Activated CD4-positive, alpha-beta T cell treated with anti-CD3 and anti-CD28 coated beads for 4 hours (primary cell): ENCODE measurements at regions not wholly inside any gene's neighbourhood (a gene's known extent, or its start where the extent isn't known, plus 50 kb on each side); places are given as distances from the start of the nearest gene placed in this dataset.
"Not testable (repeated sequence)": the region's sequence is repeated elsewhere in the genome, so short reads cannot be mapped to it uniquely, and the experiment has no call there.

Source experiments
- DNase-seq, 2 donors: peaks; one replicate each; pipeline ENCODE4 v3.0.0-alpha.2; 2020

GRCh38 chr12:46990211-46990610 lies 89.2 kb upstream of the PCED1B start:
- no peak for DNase-seq

DNA sequence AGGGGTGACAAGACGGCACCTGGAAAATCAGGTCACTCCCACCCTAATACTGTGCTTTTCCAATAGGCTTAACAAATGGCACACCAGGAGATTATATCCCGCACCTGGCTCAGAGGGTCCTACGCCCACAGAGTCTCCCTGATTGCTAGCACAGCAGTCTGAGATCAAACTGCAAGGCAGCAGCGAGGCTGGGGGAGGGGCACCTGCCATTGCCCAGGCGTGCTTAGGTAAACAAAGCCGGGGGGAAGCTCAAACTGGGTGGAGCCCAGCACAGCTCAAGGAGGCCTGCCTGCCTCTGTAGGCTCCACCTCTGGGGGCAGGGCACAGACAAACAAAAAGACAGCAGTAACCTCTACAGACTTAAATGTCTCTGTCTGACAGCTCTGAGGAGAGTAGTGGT lies 87.4 kb upstream of the PCED1B start:
- not testable (repeated sequence) for DNase-seq

DNA sequence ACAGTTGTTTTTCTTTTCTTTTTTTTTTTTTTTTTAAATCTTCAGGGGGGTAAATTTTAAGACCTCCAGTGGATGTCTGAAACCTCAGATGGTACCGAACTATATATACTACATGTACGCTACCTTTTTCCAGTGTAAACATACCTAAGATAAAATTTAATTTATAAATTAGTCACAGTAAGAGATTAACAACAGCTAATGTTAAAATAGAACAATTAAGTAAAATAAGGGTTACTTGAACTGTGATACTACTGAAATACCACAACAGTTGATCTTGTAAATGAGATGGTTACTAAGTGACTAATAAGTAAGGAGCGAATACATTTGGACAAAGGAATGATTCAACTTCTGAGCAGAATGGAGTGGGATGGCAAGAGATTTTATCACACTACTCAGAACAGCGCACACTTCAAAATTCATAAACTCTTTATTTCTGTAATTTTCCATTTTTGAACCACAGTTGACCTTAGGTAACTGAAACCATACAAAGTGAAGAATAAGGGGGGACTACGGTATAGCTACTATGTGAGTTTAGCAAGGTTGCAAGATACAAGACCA lies 80.5 kb upstream of the PCED1B start:
- DNase-seq = no peak

- no peak for DNase-seq
Observed at GRCh38 chr12:47004634-47005033, 74.8 kb upstream of the PCED1B start.

GRCh38 chr12:47007048-47007447 lies 72.4 kb upstream of the PCED1B start:
- DNase-seq = no peak

GRCh38 chr12:47012552-47012951 lies 66.9 kb upstream of the PCED1B start:
- DNase-seq = no peak

DNA sequence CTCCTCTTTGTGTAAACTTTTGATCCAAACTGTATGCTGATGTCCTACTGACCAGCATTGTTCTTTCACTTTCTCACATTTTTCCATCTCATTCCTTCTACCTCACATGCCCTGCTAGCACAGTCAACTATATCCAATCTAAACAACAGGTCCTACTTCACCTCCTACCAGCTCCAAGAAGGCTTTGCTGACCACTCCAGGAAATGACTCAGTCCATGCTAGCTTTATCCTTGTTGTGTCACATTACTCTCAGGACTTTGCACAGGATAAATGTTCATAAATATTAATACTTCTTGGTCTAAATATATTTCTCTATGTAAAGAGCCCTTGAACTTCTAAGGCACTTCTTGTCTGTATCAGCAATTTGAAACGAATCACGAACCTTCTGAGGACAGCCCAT lies 64.9 kb upstream of the PCED1B start:
- DNase-seq = no peak

GRCh38 chr12:47015381-47015780 lies 64.0 kb upstream of the PCED1B start:
- DNase-seq = no peak

- no peak for DNase-seq
Observed at GRCh38 chr12:47017041-47017713, 62.2 kb upstream of the PCED1B start.

DNA sequence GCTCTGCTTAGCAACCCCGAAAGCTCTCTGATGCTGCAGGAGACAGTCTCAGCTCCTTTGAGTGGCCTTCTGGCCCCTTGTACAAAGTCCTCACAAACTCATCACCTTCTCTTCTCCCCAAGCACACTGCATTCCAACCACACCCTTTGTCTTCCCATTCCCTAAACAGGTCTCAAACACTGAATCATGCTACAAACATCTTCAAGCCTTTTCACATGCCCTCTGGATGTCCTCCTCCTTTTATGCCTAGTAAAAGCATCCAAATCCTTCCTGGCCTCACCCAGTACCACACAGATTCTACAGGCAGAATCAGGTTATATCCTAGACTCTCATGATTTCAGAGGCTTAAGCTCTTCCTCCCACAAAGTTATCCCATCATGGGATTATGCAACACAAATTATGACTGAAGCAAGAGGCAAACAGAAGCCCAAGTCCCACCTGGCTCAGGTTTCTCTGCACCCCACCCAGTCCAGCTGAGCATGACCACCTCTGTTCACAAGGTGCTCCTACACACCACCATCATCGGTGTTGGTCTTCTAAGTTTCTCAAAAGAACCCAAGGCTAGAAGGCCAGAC lies 61.4 kb upstream of the PCED1B start:
- DNase-seq = no peak

DNA sequence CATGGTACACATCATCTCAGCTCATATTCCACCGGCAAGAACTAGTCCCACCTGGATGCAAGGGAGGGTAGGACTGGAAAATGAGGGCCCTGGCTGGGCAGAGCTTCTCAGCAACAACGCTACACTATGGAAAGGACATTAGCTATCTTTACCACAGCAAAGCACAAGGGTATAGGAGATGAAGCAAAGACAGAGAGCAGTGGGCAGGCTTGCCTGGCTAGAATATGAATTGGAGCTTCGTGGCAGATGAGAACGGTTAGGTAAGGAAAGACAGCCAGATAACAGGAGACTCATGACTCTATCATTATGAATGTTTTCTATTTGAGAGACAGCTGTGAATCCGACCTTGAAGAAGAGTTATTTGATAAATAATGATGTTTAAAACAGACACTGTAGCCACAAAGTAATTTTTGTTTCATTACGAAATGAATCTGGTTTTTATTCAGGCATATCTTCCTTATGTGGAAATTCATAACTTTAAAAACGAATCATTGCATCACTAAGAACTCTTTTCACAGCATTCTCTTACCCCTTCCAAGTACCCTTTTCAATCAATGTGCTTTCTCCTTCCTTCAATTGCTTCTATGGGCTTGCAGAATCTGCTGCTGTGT lies 59.1 kb upstream of the PCED1B start:
- no peak for DNase-seq

DNA sequence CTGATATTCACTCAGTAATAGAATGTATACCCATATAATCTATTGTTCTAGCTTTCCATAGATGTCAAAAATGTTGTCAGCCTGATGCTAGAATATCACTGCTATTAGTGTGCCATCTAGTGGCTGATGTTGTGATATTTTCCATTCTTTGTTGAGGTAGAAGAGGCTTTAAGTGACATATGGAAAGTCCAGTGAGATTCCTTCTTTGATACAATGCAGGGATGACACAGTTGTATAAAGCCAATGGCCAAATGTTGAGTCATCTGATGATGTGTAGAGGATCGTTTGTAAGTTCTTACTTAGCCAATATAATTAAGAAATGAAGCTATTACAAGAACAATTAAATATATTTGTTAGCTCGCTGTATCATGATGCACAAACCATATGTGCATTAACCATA lies 58.1 kb upstream of the PCED1B start:
- peak in 1 of 2 donors; percentile 30 for DNase-seq

GRCh38 chr12:47022296-47022695 lies 57.1 kb upstream of the PCED1B start:
- DNase-seq = no peak

DNA sequence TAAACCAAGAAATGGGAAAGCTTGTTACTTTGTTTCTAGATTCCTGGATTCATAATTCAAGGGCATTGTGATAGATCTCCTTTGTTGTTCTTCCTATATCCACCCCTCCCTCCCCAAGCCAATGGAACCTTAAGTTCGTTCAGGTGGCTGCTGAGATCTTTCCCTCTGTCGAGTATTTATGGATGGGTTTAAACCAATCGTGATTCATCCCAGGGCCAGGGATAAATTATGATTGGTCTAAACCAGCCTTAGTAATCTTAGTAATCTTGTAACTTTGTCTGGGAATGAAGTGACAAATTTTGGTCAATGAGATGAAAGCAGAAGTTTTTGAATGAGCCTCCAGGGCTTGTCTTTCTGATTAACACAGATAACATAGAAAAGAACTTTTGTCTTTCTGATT lies 56.1 kb upstream of the PCED1B start:
- DNase-seq = no peak

DNA sequence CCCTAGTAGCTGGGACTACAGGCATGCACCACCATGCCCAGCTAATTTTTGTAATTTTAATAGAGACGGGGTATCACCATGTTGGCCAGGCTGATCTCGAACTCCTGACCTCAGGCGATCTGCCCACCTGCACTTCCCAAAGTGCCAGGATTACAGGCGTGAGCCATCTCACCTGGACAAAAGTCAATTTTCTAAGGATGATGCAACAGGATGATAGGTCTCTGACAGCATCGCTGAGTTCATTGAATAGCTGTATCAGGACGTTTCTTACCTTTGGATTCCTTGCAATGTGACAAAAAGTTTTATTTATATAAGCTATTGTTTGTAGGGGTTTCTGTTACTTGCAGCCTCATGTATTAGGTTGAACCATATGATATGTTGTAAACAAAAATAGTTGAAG lies 55.5 kb upstream of the PCED1B start:
- DNase-seq = no peak

DNA sequence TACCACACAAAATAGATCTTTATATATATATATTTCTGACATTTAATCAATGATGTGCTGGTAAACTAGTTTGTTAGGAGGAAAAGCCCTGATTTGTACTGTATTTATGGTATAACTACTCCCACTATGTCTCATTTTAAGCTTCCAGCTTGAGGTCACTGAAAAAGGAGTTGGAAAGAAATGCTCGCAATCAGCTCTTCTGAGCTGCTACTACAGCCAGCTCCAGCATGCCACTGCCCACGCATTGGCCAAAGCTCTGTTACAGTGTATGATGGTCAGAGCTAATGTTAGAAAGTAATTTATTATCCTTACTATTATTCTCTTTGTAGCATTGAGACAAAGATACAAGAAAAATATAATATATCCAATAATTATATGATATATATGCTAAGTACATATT lies 55.0 kb upstream of the PCED1B start:
- no peak for DNase-seq

DNA sequence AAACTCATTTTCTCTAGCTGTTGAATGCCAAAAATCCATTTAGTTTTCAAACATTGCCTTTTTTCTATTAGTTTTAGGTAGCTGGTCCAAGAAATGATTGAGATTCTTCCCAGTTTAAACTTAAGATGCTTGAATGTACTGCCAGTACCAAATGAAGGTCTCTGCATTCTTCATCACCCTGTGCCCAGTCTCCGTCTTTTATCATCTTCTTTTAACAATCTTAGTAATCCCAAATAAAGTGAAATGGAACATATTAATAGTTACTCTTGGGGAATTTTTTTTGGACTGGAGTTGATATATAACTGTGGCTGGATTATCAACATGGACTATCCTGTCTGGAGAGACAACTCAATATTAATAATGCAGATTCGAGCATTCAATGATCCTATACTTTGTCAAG lies 54.1 kb upstream of the PCED1B start:
- DNase-seq = no peak

DNA sequence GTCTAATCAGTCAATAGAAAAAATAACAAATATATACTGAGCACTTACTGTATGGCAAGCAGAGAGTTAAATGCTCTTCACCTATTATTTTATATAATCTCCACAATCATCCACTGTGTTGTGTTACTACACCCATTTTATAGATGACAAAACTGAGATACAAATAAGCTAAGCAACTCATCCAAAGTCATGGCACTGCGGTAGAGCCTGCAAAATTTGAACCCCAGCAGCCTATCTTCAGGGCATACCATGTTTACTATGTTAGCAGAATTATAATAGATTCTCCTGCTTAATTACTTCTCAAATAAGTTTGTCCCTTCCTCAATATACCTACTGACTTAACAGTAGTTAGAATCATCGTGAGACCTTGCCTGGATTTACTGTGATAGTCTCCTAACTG lies 53.6 kb upstream of the PCED1B start:
- no peak for DNase-seq

GRCh38 chr12:47026291-47026690 lies 53.1 kb upstream of the PCED1B start:
- DNase-seq = no peak
